ENCODE measurements at regions not wholly inside any gene's neighbourhood (a gene's known extent, or its start where the extent isn't known, plus 50 kb on each side); places are given as distances from the start of the nearest gene placed in this dataset.

DNA sequence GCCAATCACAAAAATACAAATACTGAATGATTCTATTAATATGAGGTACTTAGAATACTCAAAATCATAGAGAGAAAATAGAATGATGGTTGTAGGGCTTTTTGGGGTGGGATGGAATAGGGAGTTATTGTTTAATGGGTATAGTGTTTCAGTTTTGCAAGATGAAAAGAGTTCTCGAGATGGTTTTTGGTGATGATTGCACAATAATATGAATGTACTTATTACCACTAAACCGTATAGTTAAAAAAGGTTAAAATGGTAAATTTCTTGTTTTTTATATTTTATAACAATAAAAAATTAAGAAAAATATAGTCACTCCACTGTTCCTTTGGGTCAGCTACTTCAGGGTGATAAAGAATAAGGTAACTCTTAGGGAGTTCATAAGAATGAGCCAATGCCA lies 560.1 kb downstream of the TDRD15 start (continued):
- no peak for TF ChIP-seq FOXK1 (CRISPR knock-in tag; IDR thresholded peaks at IDR 0.05)
- TF ChIP-seq IRF2 (CRISPR knock-in tag; IDR thresholded peaks at IDR 0.05; ENCODE audit: borderline replicate concordance, low read depth) = no peak
- TF ChIP-seq GRHL2 (CRISPR knock-in tag; IDR thresholded peaks at IDR 0.05; ENCODE audit: insufficient replicate concordance, severe bottlenecking) = no peak
- TF ChIP-seq EMX1 (CRISPR knock-in tag; IDR thresholded peaks at IDR 0.05) = no peak
- no peak for TF ChIP-seq ZNF138 (CRISPR knock-in tag; conservative IDR thresholded peaks at IDR 0.05)
- TF ChIP-seq, protein P1, sequence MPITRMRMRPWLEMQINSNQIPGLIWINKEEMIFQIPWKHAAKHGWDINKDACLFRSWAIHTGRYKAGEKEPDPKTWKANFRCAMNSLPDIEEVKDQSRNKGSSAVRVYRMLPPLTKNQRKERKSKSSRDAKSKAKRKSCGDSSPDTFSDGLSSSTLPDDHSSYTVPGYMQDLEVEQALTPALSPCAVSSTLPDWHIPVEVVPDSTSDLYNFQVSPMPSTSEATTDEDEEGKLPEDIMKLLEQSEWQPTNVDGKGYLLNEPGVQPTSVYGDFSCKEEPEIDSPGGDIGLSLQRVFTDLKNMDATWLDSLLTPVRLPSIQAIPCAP (CRISPR knock-in tag; IDR thresholded peaks at IDR 0.05) = no peak

- Mint-ChIP-seq H3K27ac (no peak overlapping the region), H3K27me3 (ENCODE audit: low read depth) (no peaks in the 10 kb centered on the region), H3K4me1 (no peaks in the 10 kb centered on the region), H3K4me3 (no peak overlapping the region), H3K9me3 (no peaks in the 10 kb centered on the region), H3K36me3 (no peaks in the 10 kb centered on the region)
- ATAC-seq (no peak), DNase-seq (ENCODE audit: low spot score) (no peak)
- TF ChIP-seq ERG (CRISPR knock-in tag; IDR thresholded peaks at IDR 0.05) (no peak), ZNF232 (CRISPR knock-in tag; IDR thresholded peaks at IDR 0.05) (no peak), SMAD4 (CRISPR knock-in tag; IDR thresholded peaks at IDR 0.05) (no peak), ZNF121 (CRISPR knock-in tag; IDR thresholded peaks at IDR 0.05) (no peak), FOXP4 (CRISPR knock-in tag; IDR thresholded peaks at IDR 0.05) (no peak), PRRX2 (CRISPR knock-in tag; IDR thresholded peaks at IDR 0.05) (no peak), ZNF423 (CRISPR knock-in tag; IDR thresholded peaks at IDR 0.05) (no peak), RELA (CRISPR knock-in tag; IDR thresholded peaks at IDR 0.05; ENCODE audit: borderline replicate concordance) (no peak), OVOL2 (CRISPR knock-in tag; IDR thresholded peaks at IDR 0.05; ENCODE audit: borderline replicate concordance) (no peak), ZNF425 (CRISPR knock-in tag; conservative IDR thresholded peaks at IDR 0.05) (no peak), MYBL2 (CRISPR knock-in tag; IDR thresholded peaks at IDR 0.05) (no peak), PRDM15 (CRISPR knock-in tag; IDR thresholded peaks at IDR 0.05) (no peak), GABPB1 (CRISPR knock-in tag; IDR thresholded peaks at IDR 0.05) (no peak), SOX15 (CRISPR knock-in tag; IDR thresholded peaks at IDR 0.05) (no peak), RORB (CRISPR knock-in tag; IDR thresholded peaks at IDR 0.05) (no peak)
- TF ChIP-seq, protein P2, sequence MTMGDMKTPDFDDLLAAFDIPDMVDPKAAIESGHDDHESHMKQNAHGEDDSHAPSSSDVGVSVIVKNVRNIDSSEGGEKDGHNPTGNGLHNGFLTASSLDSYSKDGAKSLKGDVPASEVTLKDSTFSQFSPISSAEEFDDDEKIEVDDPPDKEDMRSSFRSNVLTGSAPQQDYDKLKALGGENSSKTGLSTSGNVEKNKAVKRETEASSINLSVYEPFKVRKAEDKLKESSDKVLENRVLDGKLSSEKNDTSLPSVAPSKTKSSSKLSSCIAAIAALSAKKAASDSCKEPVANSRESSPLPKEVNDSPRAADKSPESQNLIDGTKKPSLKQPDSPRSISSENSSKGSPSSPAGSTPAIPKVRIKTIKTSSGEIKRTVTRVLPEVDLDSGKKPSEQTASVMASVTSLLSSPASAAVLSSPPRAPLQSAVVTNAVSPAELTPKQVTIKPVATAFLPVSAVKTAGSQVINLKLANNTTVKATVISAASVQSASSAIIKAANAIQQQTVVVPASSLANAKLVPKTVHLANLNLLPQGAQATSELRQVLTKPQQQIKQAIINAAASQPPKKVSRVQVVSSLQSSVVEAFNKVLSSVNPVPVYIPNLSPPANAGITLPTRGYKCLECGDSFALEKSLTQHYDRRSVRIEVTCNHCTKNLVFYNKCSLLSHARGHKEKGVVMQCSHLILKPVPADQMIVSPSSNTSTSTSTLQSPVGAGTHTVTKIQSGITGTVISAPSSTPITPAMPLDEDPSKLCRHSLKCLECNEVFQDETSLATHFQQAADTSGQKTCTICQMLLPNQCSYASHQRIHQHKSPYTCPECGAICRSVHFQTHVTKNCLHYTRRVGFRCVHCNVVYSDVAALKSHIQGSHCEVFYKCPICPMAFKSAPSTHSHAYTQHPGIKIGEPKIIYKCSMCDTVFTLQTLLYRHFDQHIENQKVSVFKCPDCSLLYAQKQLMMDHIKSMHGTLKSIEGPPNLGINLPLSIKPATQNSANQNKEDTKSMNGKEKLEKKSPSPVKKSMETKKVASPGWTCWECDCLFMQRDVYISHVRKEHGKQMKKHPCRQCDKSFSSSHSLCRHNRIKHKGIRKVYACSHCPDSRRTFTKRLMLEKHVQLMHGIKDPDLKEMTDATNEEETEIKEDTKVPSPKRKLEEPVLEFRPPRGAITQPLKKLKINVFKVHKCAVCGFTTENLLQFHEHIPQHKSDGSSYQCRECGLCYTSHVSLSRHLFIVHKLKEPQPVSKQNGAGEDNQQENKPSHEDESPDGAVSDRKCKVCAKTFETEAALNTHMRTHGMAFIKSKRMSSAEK (CRISPR knock-in tag; IDR thresholded peaks at IDR 0.05; ENCODE audit: borderline replicate concordance) = no peak
- TF ChIP-seq, protein P1 (CRISPR knock-in tag; IDR thresholded peaks at IDR 0.05) = no peak
- ChIA-PET POLR2A (no interaction called here), CTCF (no interaction called here)
Observed at GRCh38 chr2:21687589-21687988, 563.8 kb downstream of the TDRD15 start.

Measured in WTC11 (cell line).